GM23248 (cell line): ENCODE measurements at regions not wholly inside any gene's neighbourhood (a gene's known extent, or its start where the extent isn't known, plus 50 kb on each side); places are given as distances from the start of the nearest gene placed in this dataset.
"Not testable (repeated sequence)": the region's sequence is repeated elsewhere in the genome, so short reads cannot be mapped to it uniquely, and the experiment has no call there.

Source experiments
- DNase-seq: peaks from one replicate; pipeline ENCODE4 v3.0.0-alpha.2; 2015
- H2AFZ ChIP-seq: fragments of 200-600 bp; sonication (generic); 2 replicates; pipeline ENCODE4 v1.6.1; 2016; ENCODE audit warnings: antibody characterized with exemption
- H3F3A ChIP-seq: fragments of 200-600 bp; sonication (generic); 2 replicates; pipeline ENCODE4 v1.6.1; 2016; ENCODE audit warnings: mild to moderate bottlenecking, antibody characterized with exemption, mixed run types; ENCODE audit not compliant: insufficient read depth
- H3K27ac ChIP-seq: fragments of 200-600 bp; sonication (generic); 2 replicates; pipeline ENCODE4 v1.5.1; 2016; ENCODE audit warnings: mild to moderate bottlenecking
- H3K27me3 ChIP-seq: fragments of 200-600 bp; sonication (generic); replicated peaks from 2 replicates; pipeline ENCODE4 v1.6.1; 2016; ENCODE audit warnings: mild to moderate bottlenecking; ENCODE audit not compliant: insufficient read depth
- H3K36me3 ChIP-seq: fragments of 200-600 bp; sonication (generic); 2 replicates; pipeline ENCODE4 v1.6.1; 2016; ENCODE audit warnings: low read depth, mild to moderate bottlenecking
- H3K4me1 ChIP-seq: fragments of 200-600 bp; sonication (generic); 2 replicates; pipeline ENCODE4 v1.6.1; 2016; ENCODE audit warnings: mild to moderate bottlenecking; ENCODE audit not compliant: insufficient read depth
- H3K4me2 ChIP-seq: fragments of 200-600 bp; sonication (generic); one replicate; pipeline ENCODE4 v1.6.1; 2016; ENCODE audit warnings: mild to moderate bottlenecking; ENCODE audit not compliant: unreplicated experiment
- H3K4me3 ChIP-seq: fragments of 200-600 bp; sonication (generic); 2 replicates; pipeline ENCODE4 v1.5.1; 2016; ENCODE audit warnings: mild to moderate bottlenecking
- H3K79me2 ChIP-seq: fragments of 200-600 bp; sonication (generic); 2 replicates; pipeline ENCODE4 v1.6.1; 2016; ENCODE audit warnings: mild to moderate bottlenecking; ENCODE audit not compliant: insufficient read depth
- H3K9ac ChIP-seq: fragments of 200-600 bp; sonication (generic); 2 replicates; pipeline ENCODE4 v1.6.1; 2016; ENCODE audit warnings: mild to moderate bottlenecking
- H3K9me2 ChIP-seq: fragments of 200-600 bp; sonication (generic); 2 replicates; pipeline ENCODE4 v1.6.1; 2016; ENCODE audit warnings: mixed run types, mild to moderate bottlenecking, moderate library complexity; ENCODE audit not compliant: insufficient read depth
- H3K9me3 ChIP-seq: fragments of 200-600 bp; sonication (generic); one replicate; pipeline ENCODE4 v1.6.1; 2017; ENCODE audit warnings: low read depth
- H4K20me1 ChIP-seq: fragments of 200-600 bp; sonication (generic); 2 replicates; pipeline ENCODE4 v1.6.0; 2016; ENCODE audit not compliant: insufficient read depth
- WGBS, 2 experiments: methylation state at CpG; one replicate each; pipeline ENCODE4 v1.1.6; 2015 to 2017; ENCODE audit warnings: low lambda C conversion rate in 2 of 2, low coverage in 1 of 2; ENCODE audit errors: missing lambda C conversion rate in 2 of 2; 5-methylcytosine and 5-hydroxymethylcytosine counted together
- in situ Hi-C: fragments of 300-500 bp; cut with MboI; formaldehyde crosslinking; loops from 2 replicates; pipeline ENCODE4 v1.15.0; 2020

DNA sequence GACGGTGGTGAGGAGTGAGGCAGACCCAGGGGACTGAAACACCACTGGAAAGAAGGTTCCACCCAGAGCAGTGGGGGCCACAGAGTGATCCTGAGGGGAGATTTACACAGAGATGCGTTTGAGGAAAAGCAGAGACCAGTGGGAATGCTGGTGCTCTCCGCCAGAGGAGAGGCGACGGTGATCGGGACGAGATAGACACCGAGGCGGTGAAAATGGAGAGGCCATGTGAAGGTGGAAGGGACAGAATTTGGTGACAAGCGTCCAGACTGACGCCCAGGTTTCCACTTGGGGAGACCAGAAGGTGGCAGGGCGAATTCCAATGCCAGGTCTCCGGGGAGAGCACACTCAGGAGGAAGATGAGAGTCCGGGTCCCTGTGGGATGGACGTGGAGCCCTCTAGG is 374.8 kb downstream of the CNTNAP3B start:
- H3K27ac ChIP-seq, H3K27me3 ChIP-seq, DNase-seq, H3K4me3 ChIP-seq, H4K20me1 ChIP-seq, H3K79me2 ChIP-seq, in situ Hi-C loops, H3K4me1 ChIP-seq, H3K9me2 ChIP-seq, H3K9me3 ChIP-seq, H3K9ac ChIP-seq, H2AFZ ChIP-seq, H3F3A ChIP-seq, H3K4me2 ChIP-seq, H3K36me3 ChIP-seq: not testable (repeated sequence)
- 60 to 62% methylated on average over 13 of the region's 15 CpGs for WGBS, 2 experiments

GRCh38 chr9:41741897-41742296 is 387.3 kb downstream of the CNTNAP3B start:
- H3K36me3 ChIP-seq, H3K4me1 ChIP-seq, in situ Hi-C loops, H3K4me2 ChIP-seq, H3K27ac ChIP-seq, DNase-seq, H3K27me3 ChIP-seq, H3K9me3 ChIP-seq, H4K20me1 ChIP-seq, H3K9me2 ChIP-seq, H3K79me2 ChIP-seq, H3K4me3 ChIP-seq, H3K9ac ChIP-seq, H2AFZ ChIP-seq, H3F3A ChIP-seq: not testable (repeated sequence)
- 95 to 97% methylated on average over 4 to 6 of the region's 16 CpGs for WGBS, 2 experiments

GRCh38 chr9:41741173-41741572 is 388.1 kb downstream of the CNTNAP3B start:
- H3K36me3 ChIP-seq, H4K20me1 ChIP-seq, in situ Hi-C loops, H3K79me2 ChIP-seq, H3K9me2 ChIP-seq, DNase-seq, H3K4me1 ChIP-seq, H3F3A ChIP-seq, H3K4me2 ChIP-seq, H3K4me3 ChIP-seq, H3K9ac ChIP-seq, H3K9me3 ChIP-seq, H3K27ac ChIP-seq, H3K27me3 ChIP-seq, H2AFZ ChIP-seq: not testable (repeated sequence)
- WGBS, 2 experiments, result 29 to 41% methylated on average over 3 to 4 of the region's 5 CpGs

DNA sequence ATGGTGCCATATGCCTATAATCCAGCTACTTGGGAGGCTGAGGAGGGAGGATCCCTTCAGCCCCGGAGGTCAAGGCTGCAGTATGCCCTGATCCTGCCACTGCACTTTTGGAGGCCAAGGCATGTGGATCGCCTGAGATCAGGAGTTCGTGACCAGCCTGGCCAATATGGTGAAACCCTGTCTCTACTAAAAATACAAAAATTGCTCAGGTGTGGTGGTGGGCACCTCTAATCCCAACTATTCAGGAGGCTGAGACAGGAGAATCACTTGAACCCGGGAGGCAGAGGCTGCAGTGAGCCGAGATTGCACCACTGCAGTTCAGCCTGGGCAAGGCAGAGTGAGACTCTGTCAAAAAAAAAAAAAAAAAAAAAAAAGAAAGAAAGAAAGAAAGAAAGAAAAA is 390.5 kb downstream of the CNTNAP3B start:
- H4K20me1 ChIP-seq, in situ Hi-C loops, H2AFZ ChIP-seq, H3K9me3 ChIP-seq, H3K4me1 ChIP-seq, H3K27me3 ChIP-seq, H3K27ac ChIP-seq, H3K9ac ChIP-seq, H3K79me2 ChIP-seq, DNase-seq, H3F3A ChIP-seq, H3K36me3 ChIP-seq, H3K4me3 ChIP-seq, H3K4me2 ChIP-seq, H3K9me2 ChIP-seq: not testable (repeated sequence)
- WGBS, 2 experiments, result 47 to 50% methylated on average over 5 of the region's 5 CpGs

GRCh38 chr9:41699190-41699589 is 430.0 kb downstream of the CNTNAP3B start:
- H3K9me2 ChIP-seq, H3K27me3 ChIP-seq, H3K9me3 ChIP-seq, in situ Hi-C loops, H3K9ac ChIP-seq, H3K4me2 ChIP-seq, H3K4me1 ChIP-seq, H4K20me1 ChIP-seq, H3F3A ChIP-seq, H3K27ac ChIP-seq, H3K4me3 ChIP-seq, H3K36me3 ChIP-seq, H3K79me2 ChIP-seq, H2AFZ ChIP-seq, DNase-seq: not testable (repeated sequence)
- 60 to 68% methylated on average over 8 to 11 of the region's 13 CpGs for WGBS, 2 experiments

DNA sequence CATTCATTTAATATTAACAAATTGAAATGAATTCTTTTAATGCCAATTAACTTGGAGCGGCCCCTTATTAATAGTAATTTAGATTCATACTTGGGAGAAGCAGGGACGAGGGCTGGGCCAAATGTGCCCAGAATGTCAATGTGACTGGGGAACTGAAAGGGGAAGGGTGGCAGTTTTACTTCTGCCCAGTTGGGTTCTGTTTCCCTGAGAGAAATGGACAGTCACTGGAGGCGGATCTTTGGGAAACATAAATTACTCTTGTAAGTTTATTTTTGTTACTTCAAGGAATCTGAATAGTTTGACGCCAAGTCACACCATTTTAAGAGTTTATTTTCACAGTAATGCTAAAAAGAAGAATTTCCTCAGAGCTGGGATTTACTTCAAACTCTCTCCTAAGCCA is 432.1 kb downstream of the CNTNAP3B start:
- H4K20me1 ChIP-seq, H3K9ac ChIP-seq, H3K4me1 ChIP-seq, H3K4me2 ChIP-seq, H3K27ac ChIP-seq, H3K9me2 ChIP-seq, H3K79me2 ChIP-seq, in situ Hi-C loops, H3K36me3 ChIP-seq, H3F3A ChIP-seq, H3K4me3 ChIP-seq, H2AFZ ChIP-seq, H3K9me3 ChIP-seq, H3K27me3 ChIP-seq: not testable (repeated sequence)
- peak; percentile 1 for DNase-seq
- WGBS, 2 experiments, result 10 to 37% methylated on average over 3 to 4 of the region's 4 CpGs

- H3K79me2 ChIP-seq, H4K20me1 ChIP-seq, H3K27me3 ChIP-seq, H3K9me2 ChIP-seq, H3K27ac ChIP-seq, H3K36me3 ChIP-seq, H2AFZ ChIP-seq, in situ Hi-C loops, H3K9ac ChIP-seq, H3F3A ChIP-seq, H3K9me3 ChIP-seq, DNase-seq, H3K4me2 ChIP-seq, H3K4me1 ChIP-seq, H3K4me3 ChIP-seq: not testable (repeated sequence)
- WGBS, 2 experiments, result no CpG with 5 or more reads among the region's 23 CpGs
Measured at GRCh38 chr9:41679312-41679711, 449.9 kb downstream of the CNTNAP3B start.

GRCh38 chr9:41663497-41664036 is 465.7 kb downstream of the CNTNAP3B start:
- in situ Hi-C loops, H4K20me1 ChIP-seq, H3K27ac ChIP-seq, H3K4me2 ChIP-seq, DNase-seq, H3K9ac ChIP-seq, H3F3A ChIP-seq, H2AFZ ChIP-seq, H3K4me3 ChIP-seq, H3K36me3 ChIP-seq, H3K4me1 ChIP-seq, H3K9me2 ChIP-seq, H3K9me3 ChIP-seq, H3K79me2 ChIP-seq, H3K27me3 ChIP-seq: not testable (repeated sequence)
- 13 to 14% methylated on average over 10 to 17 of the region's 29 CpGs for WGBS, 2 experiments
